Right renal pelvis (tissue), 4 donors: ENCODE measurements at regions not wholly inside any gene's neighbourhood (a gene's known extent, or its start where the extent isn't known, plus 50 kb on each side); places are given as distances from the start of the nearest gene placed in this dataset.

Source experiments
- DNase-seq, 4 donors: peaks; one replicate each; pipeline ENCODE4 v3.0.0-alpha.2; 2013; ENCODE audit warnings: low read depth in 4 of 4, low spot score in 3 of 4, missing footprints in 1 of 4

DNA sequence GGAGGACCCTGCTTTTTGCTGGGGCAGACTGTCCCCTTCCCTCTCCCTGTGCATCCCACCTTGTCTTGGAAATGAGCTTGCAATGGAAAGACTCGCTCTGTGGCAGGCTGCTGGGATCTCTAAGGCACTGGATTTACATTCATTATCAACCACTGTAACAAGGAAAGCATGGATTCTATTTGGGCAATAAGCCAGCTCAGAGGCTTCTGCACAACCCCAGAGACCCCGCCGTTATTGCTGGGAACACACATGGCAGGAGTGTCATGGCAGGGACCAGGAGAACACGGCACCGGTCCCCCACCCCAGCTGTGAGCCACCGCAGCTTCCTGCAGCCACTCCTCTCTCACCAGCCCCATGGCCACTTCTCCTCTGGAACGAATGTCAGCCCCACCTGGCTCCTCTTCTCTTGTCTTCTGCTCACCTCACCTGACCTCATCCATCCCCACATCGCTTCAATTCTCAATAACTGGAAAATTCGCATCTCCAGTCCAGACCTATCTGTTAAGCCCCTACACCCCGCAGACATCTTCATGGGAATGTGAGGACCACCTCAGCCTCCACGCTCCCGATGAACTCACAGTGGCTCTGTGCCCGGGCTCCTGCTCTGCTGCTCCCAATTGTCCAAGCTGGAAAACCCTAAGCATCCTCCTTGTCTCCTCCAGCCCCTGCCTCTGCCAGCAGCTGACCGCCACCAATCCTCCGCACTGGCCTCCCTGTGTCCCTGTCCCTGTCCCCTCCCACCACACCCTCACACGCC lies 181.5 kb downstream of the USP12 start:
- no peak for DNase-seq

DNA sequence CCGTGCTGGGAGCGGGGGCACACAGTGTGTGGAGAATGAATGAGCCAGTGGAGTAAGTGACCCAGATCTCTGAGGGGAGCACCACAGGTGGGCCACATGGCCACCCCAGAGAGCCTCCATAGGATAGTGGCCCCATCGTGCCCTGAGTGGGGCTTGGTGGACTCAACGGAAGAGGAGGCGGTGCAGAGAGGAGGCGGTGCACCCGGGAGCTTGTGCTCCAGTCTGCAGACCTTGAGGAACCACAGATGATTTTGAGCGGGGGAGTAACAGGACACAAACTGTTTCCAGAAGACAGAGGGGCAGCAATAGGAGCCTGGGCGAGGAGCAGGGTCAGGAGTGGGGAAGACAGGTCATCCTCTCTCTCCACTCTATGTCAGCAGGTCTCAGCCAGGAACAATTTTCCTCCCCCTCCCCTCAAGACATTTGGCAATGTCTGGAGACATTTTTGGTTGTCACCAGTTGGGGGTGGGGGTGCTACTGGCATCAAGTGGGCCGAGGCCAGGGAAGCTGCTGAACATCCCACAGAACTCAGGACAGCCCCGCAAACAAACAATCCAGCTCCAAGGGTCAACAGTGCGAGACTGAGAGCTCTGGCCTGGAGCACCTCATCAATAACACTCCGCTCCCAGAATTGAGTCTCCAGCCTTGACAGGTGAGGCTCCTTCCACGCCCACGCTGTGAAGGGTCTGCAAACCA lies 182.2 kb downstream of the USP12 start:
- no peak for DNase-seq

DNA sequence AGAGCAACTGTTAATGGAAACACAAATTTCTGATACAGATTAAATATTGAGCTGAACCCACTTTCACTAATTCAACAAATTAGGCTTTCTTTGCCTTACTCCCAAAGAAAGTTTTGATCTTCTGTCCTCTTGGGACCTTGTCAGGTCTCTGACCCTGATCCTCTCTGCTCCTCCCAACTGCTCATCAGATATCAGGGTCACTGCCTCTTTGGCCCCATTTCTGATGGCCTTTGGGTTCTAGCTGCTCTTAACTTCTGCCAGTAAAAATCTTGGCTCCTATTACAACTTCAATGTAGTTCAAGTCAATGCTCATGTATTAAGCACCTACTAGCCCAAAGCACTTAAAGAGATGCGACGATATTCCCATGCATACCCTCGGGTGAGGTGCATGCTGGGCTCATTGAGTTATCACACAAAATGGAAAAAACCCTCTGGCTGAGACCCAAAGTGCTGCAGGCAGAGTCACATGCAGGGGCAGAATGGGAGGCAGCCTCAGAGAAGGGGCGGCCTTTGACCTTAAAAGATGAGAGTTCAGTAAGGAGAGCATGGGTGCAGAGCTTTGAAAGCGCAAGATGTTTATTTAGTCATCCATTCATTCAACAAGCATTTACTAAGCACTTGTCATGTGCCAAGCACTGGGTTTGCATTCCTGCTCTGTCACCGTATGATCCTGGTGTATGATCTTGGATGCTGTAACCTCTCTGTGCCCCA lies 183.4 kb downstream of the USP12 start:
- no peak for DNase-seq

DNA sequence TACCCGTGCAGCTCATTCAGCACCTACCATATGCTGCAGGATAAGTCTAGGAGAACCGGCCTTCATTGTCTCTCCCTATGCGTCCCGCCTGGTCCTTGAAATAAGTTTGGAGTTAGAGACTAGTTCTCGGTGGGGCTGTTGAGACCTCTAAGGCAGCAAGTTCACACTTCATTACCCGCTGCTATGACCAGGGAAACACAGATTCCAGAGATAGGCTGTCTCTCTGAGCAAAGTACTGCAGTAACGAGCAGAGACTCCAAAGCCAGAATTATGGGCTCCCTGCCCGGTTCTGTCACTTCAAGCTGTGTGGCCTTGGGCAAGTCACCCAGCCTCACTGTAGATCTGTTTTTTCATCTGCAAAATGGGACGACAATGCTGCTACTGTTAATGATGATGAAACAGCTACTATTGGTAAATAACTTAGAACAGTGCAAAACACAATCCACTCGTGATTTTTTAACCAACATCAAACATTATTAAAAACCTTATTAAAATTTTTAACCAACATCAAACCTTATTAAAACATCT lies 184.1 kb downstream of the USP12 start:
- no peak for DNase-seq

DNA sequence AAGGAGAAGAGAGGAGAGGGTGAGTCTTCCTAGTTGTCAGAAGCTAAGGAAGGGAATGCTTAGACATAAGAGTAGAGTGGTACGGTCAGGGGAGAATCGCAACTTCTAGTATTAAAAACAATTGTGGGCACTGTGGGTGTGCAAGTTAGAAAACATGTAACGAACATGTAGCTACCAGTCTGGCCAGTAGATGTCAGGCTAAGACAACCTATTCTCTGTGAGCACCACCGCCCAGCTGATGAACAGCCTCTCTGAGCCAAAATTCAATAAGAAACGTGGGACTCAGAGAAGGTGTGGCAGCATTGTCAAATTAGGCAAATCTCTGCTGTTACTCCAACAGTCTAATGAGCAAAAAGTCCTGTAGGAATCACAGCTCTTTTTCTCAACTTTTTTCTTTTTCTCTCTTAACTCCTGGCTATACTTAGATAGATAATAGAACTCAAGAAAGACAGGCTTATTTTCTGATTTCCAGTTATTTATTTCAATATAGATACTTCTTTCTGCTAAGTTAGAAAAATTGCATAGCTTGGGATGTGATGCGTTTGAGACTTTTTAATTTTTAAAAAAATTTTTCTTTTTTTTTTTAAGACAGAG lies 186.2 kb downstream of the USP12 start:
- peak in 3 of 4 donors; percentile 65 to 68 (median 67) for DNase-seq

DNA sequence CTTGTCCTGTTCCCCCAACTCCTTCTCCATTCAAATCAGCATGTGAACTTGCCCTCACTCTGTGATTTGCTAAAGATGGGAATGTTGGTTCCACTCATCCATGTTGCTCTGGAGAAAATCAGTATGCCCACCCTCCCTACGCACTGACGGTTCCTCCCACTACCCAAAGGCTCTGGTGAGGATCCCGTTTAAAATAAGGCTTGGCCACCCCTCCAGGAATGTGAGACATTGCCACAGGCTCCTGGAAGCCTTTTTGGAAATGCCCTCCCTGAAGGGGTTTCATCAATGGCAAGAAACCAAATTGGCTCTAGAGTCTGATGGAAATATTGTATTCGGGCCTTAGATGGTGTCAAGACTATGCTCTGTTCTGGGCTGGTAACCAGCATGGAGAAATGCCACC lies 187.3 kb downstream of the USP12 start:
- DNase-seq: no peak

DNA sequence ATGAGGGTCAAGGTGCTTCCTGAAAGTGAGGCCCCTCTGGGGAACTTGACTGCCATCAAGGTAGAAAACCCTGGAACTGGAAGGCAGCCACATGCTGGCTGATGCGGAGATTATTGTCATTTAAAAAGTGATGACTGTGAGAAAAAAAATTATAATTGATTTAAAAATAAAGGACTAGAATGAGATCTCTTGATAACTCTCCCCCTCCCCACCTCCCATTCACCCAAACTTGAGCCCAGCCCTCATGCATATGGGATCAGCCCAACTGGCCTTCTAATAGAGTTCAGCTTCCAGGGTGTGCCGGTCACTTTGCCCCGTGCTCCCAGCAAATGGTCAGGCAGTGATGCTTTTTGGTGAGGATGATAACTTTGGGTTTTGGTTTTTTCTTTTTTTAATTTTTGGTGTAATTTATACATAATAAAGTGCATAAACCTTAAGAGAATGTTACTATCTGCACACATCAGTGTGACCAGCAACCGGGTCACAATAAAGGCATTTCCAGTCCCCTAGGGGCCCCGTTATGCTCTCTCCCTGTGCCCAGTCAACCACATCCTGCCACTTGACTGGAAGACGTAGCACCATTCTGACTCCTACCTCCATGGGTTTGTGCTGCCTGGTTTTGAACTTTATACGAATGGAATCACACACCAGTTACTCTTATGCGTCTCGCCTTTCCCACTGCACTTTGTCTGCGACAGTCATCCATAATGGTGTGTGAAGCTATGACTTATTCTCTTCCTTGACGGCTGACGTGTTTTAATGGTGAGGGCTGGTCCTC lies 187.9 kb downstream of the USP12 start:
- no peak for DNase-seq

DNA sequence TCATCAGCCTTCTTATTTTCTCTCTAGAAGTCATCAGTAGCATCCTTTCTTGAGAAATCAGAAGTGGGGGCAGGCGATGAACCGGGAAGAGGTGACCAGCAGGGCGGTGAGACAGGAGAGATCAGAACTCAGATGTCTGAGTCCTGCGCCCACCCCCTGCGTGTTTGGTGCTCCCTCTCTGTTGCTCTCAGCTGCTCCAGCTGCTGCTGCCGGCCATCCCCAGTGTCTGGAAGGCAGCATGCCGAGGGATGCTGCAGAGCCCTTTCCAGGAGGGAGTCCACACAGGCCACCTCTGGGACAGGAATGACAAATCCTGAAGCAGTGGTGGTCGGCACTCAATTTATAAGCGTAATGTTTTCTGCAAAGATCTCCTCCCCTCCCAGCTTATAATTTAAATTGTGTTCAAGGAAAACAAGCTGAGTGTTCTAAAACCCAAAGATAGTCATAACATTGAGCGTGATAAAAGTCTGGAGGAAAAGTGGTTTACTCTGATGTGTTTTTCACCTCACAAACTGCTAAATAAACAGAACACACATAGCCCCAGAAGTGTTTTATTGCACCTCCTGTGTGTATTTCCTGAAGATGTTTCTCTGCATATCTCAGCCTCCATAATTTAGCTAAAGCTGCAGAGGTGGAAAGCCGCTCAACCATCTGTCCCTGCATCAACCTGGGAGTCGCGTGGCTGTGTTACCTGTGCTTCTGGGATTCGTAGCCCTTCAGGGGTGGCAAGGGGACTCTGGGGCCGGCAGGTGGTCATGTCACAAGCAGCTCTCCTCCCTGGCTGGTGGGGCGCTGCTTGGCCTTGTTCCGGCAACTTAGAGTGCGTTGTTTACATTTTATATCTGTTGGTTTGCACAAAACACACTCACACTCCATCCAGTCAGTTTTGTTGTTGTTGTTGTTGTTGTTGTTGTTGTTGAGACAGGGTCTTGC lies 191.2 kb downstream of the USP12 start:
- DNase-seq: no peak

DNA sequence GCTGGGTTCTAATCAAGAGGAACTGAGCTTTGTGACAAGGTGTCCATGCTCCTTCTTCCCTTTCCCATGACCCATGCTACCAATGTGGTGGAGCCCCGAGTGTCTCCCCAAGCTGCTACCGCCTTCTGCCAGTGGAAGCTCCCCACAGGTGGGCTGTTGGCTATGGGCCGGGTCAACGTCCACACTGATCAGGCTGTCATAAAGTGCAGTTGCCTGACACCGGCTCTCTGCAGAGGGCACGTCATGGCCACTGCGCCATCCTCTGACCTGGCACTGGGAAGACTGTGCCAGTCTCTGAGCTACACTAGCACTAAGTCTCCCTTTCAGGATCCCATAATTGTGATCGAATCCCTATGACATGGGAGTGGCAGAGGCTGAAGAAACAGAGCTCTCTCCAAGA lies 192.3 kb downstream of the USP12 start:
- DNase-seq: no peak

DNA sequence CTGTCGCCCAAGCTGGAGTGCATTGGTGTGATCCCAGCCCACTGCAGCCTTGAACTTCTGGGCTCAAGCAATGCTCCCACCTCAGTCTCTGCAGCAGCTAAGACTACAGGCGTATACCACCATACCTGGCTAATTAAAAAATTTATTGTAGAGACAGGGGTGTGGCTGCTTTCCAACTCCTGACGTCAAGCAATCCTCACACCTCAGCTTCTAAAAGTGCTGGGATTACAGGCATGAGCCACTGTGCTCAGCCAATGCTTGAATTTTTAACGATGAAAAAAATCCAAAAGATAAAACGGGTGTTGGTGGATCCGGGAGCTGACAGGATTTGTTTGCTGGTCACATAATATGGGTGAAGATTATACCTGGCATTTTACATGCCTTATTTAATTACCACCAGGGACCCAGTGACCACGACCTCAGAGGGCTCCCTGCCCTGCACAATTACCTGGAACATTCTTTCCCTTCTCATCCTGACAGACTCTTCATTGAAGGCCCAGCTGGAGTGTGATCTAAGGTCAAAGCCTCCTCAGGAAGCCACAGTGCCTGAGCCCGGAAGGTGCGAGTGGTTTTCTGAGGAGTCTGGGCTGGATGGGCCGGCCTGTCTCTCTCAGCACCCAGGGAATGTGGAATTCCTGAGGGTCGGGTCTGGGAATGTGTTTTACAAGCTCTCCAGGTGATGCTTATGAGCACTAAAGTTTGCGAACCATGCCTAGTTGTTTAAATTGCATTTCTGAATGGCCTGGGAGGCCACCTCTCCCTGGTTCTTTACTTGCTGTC lies 193.3 kb downstream of the USP12 start:
- no peak for DNase-seq

DNA sequence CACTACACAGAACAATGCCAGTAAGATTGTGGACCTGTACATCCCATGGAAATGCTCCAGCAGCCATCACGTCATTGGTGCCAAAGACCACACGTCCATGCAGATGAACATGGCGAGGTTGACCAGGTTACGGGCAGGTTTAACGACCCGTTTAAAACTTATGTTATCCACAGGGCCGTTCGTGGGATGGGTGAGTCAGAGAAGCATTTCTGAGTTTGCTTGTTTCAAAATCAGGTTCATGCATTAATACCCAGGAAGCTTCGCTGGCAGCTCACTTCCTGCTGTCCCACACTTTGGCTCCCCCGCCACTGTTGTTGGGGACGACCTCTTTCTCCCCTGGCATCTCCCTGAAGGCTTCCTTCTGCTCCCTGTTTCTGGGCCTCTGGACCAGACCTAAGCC lies 194.1 kb downstream of the USP12 start:
- DNase-seq: no peak

DNA sequence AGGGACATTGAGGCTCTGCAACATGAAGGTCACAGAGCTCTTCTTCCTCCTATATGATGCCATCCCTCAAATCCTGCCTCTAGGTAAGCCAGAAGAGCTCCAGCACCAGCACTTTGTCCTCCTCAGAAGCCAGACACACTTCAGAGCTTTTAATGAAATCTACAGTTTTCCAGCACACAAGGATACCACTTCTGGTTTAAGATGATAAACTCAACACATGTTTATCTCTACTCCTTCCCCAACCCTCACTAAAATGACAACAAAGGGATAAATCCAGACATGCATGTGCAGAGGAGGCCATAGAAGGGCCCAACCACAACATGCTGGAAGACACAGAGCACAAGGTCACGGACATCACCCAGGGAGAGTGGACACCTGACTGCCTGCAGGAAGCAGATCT lies 195.3 kb downstream of the USP12 start:
- DNase-seq: no peak

DNA sequence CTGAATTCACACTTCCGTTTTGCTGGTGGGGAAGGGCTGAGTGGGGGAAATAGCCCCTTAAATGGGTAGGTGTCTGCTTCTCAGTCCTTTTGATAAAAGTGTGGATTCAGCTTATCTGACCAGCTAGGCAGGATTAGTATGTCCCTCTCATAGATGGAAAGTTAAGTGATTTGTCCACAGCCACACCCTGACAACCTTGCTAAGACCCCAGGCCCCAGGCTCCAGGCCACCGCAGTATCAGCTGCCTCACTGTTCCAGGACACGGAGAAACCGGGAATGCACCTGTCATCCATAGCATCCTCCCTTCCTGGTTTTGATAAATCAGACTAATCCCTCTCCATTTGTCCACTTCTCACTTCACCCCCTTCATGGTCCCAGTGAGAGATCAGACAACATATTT lies 197.7 kb downstream of the USP12 start:
- DNase-seq: no peak

DNA sequence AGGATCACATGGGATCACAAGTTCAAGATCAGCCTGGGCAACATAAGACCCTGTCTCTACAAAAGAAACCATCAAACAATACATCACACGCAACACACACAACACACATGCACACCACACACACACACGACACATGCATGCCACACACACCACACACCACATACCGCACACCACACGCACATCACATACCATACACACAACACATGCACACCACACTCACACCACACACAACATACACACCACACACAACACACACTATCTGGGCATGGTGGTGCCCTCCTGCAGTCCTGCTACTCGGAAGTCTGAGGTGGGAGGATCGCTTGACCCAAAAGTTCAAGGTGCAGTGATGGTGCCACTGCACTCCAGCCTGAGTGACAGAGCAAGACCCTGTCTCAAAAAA lies 198.3 kb downstream of the USP12 start:
- no peak for DNase-seq

DNA sequence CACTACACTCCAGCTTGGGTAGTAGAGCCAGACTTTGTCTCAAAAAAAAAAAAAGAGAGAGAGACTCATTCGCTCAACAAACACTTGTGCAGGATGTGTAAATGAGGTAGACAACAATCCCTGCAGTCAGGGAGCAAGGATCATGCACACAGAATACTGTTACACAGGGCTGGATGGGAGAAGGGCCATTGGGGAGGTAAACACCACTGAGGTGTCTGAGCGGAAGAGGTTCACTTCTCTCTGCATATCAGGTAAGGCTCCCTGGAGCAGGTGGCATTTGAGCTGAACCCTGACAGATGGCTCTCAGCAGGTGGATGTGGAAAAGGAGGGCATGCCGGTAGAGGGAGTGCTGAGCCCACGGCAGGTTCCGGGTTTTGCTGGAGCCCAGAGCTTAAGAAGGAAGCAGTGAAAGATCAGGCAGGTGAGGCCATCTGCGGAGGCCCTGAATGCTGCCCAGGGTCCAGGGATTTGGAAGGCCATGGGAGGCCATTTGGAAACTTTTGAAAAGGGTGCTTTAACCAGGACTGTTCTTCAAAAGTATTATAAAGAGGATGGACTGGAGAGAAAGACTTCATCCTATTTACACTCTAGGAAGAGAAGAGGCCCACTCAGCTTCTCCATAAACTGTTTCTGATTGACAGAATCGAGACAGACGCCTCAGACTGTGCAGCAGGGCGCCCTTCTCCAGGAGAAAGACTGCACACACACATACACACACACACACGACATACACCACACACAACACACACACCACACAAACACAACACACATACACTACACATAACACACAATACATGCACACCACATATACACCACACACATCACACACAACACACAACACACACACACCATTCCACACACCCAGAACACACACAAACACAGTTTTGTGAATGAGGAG lies 199.4 kb downstream of the USP12 start:
- no peak for DNase-seq

DNA sequence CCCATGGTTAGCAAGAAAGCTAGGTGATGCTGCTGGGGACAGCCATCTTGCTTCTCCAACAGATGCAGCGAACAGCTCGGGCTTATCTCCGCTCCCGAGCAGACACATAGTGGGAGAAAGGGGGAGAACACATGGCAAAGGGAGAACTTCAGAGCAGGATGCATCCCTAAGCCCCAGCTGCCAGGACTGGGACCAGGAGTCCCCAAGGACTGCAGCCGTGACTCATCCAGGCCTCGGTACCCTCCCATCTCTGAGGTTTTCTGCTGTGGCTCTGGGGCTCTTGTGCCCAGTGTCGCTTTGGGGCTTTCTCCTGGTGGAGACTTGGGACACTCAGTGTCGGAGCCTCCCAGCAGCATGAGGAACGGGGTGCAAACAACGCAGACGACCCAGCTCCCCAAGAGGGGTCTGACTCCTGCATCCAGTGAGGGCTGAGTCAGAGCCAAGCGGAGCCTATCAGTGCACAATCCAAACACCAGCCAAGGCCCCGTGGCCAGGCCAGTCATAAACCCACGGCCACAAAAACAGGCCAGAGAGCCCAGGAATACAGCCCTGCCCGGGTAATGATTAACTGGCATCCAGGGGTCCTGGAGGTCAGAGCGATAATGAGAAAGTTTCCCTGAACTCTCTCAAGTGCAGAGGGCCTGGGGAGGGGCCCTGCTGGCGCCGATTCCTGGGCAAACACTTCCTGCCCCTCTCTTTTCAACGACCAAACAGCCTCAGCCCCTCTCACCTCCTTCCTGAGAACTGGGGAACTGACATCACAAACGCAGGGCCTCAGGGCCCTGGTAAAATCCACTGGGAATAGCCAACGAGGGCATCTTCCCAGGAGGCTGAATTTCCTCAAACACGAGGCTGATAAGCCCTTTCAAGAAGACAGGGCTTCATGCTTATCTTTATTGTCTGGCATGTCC lies 202.9 kb downstream of the USP12 start:
- no peak for DNase-seq
